GM19397 (cell line): ENCODE measurements at regions not wholly inside any gene's neighbourhood (a gene's known extent, or its start where the extent isn't known, plus 50 kb on each side); places are given as distances from the start of the nearest gene placed in this dataset.
"Not testable (repeated sequence)": the region's sequence is repeated elsewhere in the genome, so short reads cannot be mapped to it uniquely, and the experiment has no call there.

Experiments
- ATAC-seq: cut with Tn5 transposase; IDR thresholded peaks from one replicate; pipeline ENCODE4 v1.9.1; 2021; ENCODE audit warnings: mild to moderate bottlenecking, moderate library complexity; ENCODE audit not compliant: unreplicated experiment

DNA sequence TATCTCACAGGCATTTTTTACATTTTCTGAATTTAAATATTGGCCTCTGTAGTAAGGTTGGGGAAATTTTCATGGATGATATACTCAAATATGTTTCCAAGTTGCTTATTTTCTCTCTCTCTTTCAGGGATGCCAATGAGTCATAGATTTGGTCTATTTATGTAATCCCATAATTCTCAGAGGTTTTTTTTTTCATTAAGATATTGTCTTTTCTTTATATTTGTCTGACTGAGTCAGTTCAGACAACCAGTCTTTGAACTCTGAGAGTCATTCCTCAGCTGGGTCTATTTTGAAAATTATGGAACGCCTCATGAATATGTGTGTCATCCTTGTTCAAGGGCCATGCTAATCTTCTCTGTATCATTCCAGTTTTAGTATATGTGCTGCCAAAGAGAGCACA, 223.2 kb downstream of the PCSK1 start:
- ATAC-seq, result no peak

DNA sequence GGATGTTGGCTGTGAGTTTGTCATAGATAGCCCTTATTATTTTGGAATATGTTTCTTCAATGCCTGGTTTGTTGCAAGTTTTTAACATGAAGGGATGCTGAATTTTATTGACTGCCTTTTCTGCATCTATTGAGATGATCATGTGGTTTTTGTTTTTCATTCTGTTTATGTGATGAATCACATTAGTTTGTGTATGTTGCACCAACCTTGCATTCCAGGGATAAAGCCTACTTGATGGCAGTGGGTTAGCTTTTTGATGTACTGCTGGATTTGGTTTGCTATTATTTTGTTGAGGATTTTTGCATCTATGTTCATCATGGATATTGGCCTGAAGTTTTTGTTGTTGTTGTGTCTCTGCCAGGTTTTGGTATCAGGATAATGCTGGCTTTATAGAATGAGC, 225.6 kb downstream of the PCSK1 start:
- ATAC-seq, result no peak

DNA sequence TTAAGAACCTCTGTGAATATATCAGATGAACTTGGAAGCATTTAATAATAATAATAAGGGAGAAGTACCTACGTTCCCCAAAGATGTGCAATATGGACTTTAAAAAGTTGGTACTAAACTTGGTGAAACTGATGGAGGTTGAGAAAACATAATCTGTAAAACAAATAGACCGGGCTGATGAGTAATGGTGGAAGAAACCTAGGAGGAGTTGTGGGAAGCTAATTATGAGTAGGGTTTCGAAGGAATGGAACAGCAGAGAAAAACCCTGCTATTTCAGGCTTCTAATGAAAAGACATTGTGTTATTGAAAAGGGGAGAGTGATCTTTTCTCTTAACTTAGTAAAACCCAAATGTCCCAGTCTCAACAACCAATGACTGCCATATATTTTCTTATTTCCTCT, 229.3 kb downstream of the PCSK1 start:
- ATAC-seq, result no peak

DNA sequence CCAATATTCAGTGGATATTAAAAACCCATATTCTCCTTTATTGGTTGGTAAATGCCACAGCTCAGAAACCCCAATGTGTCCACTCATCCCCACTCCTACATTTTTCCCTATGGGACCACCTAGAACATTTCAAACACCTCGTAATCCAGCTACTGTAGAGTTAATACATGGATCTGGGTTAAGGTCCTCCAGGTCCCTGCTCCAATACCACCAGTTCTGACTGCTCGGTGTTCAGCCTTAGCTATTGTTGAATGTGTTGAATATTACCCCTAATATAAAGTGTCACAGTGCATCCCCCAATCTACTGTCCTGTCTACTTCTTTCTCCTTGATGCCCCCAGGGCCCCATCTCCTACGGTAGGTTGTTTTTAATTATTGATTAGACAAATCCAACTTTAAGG, 231.5 kb downstream of the PCSK1 start:
- no peak for ATAC-seq

DNA sequence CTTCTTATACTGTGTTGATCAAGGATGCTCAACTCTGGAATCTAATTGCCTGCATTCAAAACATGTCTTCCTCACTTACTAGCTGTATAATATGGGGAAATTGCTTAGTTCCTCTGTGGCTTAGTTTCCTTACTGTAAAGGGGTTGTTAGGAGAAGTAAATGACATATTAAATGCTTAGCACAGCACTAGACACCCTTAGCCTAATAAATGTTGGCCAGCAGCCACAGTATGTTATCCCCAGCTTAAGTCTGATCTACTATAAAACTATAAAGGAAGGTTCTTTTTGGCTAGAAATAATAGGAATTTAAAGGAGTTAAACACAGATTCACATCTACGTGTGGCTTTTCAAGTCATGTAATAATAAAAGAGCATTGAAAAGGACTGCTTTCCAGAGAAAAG, 232.4 kb downstream of the PCSK1 start:
- no peak for ATAC-seq

DNA sequence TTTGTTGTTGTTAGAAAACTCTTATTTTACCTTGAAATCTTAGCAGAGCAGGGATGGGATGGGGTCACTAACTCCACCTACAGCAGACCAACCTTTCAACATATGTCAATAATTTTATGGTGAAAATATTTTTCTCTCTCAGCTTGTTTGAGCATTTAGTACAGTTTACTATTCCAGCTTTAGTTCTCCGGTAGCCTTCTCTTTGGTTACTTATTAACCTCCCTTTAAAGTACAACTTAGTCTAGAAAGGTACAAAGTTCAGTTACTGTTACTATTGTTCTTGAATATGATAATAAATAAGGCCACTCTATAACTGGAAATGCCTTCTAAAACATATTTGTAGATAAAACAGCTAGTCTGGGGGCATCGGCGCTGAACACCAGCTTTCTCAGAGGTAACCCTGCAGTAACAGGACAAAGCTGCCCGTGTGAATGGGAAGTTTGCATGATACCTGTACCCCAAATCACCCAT, 233.3 kb downstream of the PCSK1 start:
- ATAC-seq, result no peak

DNA sequence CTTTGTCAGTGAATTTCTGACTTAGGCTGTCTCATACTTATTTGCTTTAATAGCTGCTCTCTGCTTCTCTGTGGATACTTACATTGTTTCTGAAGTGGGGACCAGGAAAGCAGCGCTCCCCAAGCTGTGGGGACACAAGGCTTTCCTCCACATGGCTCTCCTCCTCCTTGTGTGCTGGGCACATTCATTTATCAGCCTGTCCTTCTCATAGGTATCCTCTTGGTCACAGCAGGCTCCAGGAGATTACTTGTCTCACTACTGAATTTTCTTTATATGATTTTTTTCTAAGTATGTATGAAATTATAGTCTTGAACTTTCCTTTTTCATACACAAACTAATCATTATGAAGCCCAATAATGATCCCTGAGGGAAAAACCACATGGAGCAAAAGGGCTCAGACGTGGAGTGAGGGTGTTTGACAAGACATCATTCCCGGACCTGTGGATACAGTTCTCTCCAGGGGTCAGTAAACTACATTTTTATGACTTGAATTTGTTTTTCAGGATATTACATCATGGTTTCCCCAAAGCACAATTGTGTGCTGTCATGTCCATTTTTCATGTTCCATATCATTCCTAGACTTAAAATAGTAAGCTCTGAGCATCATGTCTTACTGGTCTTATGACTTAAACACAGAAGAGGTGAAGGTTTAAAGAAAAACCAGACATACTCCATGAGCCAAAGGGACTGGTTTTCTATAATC, 234.5 kb downstream of the PCSK1 start:
- ATAC-seq, result no peak

DNA sequence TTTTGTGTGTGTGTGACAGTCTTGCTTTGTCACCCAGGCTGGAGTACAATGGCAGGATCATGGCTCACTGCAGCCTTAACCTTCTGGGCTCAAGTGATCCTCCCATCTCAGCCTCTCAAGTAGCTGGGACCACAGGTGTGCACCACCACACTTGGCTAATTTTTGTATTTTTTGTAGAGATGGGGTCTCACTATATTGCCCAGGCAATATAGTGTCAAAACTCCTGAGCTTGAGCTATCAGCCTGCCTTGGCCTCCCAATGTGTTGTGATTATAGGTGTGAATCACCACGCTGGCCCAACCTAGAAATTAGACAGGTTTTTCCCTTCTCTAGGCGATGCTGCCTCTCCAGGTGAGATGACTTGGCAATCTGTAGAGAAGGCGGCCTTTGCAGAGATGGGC, 235.3 kb downstream of the PCSK1 start:
- not testable (repeated sequence) for ATAC-seq

DNA sequence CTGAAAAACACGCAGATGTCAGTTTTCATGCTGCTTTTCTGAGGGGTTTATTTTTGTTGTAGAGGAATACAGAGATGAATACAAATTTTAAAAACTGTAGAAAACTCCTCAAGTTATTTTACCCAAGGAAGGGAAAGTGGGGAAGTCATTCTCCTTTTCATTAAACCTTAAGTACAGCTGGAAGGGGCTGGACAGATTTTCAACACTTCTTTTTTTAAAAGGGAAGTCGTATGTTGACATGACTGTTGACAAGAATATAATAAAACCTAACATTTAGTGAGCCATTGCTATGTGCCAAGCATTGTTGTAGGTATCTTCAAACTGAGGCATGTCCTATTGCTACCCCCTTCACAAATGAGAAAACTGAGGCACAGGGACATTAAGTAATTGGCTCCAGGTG, 235.7 kb upstream of the ELL2 start:
- ATAC-seq, result no peak

DNA sequence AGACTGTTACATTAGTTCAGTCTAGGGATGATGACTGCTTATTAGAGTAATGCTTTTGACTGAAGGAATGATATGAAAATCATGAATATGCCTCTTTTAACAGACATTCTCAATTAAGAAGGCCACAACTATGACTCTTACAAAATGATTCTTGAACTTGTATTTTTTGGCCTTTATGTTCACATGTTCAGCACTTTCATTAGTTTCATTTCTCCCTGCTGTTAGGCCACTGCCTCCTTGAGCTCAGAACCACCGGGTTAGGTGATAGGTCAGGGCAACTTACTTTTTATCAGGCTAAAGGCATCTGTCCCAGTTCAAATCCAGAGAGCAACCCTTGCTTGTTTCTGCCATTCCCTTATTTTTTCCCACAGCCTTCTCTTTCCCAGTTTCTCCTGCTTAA, 235.2 kb upstream of the ELL2 start:
- ATAC-seq, result no peak

DNA sequence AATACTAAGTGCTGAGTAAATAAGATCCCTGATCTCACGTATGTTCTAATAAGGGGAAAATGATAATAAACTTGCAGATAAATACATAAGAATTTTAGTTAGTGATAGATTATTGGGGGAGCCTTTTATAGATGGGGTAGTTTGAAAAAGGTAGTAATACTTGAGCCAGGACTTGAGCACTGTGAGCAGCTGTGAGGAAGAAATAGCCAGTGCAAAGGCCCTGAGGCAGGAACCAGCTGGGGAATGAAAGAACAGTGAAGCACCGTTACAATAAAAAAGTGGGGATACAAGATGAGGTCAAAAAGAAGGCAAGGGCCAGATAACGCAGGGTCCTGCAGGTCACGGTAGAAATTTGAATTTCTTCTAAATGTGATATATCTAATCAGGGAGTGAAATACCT, 234.8 kb upstream of the ELL2 start:
- no peak for ATAC-seq

DNA sequence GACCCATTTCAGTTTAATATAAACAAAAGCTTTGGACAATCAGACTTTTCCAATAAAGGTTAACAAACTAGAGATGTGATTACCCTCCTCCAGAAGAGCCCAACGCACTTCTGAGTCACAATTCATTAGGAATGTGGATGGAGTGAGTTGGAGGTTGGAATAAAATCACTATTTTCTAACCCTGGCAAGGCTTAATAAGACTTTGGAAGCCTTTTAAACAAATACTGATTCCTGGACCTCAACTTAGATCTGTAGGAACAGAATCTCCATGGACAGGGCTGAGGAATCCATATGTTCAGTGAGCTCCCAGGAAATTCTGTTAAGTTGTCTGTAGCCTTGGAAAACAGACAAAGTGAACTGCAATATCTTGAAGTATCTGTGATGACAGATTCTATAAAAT, 233.5 kb upstream of the ELL2 start:
- no peak for ATAC-seq

DNA sequence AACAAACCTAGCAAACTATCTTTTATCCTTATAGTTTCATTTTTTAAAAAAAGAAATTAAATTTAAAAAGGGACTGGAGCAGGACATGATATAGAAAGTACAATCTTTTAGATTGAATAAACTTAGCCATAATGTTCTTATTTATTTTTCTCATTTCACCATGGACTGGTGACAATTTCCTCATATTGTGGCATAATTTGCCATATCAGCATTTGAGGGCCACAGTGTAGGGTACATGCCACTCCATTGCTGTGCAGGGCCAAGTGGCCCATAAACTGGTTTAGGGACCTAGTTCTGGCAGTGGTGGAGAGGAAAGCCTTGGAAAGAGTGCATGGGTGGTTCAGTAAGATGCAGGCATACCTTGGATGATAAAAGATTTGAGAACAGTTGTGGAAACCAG, 232.9 kb upstream of the ELL2 start:
- no peak for ATAC-seq

DNA sequence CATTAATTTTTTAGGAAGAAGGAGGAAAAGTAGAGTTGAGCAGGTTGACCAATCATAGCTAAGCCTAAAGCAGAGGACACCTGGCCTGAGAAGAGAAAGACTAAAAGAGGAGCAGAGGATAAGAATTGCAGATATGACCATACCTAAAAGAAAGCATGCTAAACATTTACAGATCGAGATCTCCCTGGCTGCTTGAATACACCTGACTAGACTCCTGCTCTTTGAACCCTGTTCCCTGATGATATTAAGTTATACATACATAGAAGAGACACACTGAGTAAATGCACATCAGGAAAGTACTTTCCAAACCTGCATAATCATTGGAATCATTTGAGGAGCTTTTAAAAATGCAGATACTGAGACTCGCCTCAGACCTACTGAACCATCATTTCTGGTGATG, 232.3 kb upstream of the ELL2 start:
- ATAC-seq, result no peak

DNA sequence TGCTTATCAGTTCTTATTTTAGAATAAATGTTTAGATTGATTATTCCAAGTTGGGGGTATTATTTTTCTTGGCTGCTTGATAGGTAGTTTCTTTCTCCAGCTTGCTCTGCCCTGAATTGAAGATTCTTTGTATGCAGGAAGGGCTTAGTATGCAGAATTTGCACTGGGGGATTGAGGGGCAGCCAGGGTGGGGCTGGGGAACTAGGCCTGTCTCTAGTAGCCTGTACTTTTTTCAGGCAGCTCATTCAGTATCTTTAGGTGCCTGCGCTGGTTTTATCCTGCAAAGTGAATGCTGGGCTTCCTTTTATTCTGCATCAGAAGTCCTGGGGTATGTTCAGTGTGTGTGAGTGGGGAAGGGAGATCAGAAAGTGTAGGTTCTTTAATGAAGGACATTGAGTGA, 228.3 kb upstream of the ELL2 start:
- no peak for ATAC-seq

DNA sequence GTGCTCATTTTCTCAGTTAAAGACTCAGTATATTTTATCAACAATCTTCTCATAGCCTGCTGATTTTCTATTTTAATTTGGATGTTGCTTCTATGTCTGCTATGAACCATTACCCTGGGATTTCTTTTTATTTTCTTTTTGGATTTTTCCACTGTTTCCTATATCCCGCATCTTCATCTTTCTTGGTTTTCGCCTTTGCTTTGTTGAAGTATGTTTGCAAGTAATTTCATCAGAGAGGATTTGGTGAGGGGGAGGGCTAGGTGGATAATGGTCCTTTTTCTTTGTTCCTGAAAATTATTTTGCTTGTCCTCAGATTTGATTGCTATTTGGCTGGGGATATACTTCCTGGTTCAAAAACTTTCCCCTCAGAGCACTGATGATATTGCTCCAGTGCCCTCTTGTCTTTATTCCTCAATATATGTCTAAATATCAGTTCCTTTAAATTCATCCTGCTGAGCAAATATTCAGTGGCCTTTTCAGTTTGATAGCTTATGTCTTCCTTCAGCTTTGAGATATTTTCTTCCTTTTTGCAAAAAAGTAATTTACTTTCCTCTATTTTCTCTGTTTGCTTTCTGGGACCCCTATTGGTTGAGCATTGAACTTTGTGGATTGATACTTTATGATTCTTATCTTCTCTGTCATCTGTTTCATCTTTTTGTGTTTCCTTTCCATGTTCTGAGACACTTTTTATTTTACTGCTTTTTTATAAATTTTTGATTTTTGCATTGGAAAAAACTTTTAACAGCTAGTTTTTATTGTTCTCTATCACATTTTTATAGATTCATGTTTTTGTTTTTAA, 227.6 kb upstream of the ELL2 start:
- ATAC-seq, result no peak

DNA sequence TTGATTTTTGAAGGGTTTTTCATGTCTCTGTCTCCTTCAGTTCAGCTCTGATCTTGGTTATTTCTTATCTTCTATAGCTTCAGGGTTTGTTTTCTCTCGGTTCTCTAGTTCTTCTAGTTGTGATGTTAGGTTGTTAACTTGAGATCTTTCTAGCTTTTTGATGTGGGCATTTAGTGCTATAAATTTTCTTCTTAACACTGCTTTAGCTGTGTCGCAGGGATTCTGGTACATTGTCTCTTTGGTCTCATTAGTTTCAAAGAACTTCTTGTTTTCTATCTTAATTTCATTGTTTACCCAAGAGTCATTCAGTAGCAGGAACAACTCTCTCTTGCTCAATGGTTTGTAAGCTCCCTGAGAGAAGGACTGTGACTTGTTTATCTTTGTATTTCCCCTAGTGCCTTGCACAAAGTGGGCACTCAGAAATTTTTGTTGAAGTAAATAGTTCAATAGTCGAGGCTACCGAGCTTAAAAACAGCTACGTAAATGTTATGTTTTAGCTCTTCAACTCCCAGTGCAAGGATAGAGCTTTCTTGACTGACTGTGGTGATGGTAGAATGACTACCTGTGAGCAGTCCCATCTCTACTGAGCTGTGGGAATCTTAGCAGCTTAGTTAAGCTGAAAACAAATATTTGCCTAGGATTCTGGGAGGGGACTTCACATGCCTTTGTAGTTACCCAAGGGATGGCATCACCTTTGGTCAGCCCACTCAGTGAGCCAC, 225.8 kb upstream of the ELL2 start:
- ATAC-seq, result no peak

DNA sequence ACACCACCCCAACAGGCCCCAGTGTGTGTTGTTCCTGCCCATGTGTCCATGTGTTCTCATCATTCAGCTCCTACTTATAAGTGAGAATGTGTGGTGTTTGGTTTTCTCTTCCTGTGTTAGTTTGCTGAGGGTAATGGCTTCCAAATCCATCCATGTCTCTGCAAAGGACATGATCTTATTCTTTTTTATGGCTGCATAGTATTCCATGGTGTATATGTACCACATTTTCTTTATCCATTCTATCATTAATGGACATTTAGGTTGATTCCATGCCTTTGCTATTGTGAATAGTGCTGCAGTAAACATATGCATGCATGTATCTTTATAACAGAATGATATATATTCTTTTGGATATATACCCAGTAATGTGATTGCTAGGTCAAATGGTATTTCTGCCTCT, 222.9 kb upstream of the ELL2 start:
- ATAC-seq, result not testable (repeated sequence)

DNA sequence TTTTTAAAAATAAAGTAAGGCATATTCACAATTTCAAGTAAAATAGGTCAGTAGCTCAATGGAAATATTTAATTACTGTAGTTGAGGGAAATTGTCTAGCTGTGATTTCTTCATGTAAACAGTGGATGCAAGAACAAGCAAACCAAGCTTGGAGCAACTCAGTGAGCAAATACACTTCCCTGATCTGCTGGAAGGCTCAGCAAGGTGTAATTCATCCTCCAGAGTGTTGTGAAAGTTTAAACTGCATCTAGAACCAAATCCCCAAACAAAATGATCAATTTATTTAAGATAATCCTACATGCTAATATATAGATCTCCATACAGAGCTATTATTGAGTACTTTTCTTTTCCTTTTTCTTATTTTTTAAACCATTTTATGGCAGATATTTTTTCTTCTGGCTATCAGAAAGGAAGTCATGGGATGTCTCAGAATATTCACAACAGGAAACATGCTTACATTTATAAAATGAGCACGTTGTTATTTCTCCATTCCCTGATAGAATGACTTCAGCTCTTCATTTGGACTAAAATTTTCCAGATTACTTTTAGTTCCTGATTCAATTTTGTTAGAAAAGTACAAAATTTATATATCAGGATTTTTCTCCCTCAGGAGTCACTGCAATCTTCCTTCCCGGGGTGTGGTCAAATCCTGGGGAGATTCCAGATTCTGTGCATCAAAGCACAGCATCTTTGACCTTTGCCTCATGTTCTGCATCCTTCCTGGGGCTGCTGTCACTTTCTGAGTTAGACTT, 219.2 kb upstream of the ELL2 start:
- ATAC-seq, result no peak

DNA sequence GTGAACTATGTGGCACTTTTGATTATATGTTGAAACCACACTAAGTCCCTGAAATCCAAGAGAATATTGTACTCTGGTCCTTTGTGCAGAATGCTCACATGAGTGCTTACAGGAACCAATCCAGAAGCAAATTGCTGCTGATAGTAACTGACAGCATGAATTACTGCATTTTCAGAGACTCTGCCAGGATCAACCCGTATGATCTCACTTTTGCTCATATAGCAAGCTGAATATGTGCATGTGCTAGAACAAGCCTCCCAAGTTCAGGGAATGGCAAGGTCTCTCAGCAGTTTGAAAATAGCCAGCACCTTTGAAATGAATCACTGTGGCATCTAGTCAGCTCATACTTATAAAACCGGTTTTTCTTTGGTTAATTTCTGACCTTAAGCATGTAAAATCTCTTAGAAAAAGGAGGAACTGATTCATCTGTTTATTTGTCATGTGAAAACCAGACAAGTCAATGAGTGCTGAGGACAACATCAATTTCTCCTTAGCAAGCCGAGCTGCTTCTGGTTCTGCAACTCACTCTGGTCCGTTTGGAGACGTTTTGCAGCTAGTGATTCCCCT, 215.7 kb upstream of the ELL2 start:
- ATAC-seq, result peak; percentile 56

DNA sequence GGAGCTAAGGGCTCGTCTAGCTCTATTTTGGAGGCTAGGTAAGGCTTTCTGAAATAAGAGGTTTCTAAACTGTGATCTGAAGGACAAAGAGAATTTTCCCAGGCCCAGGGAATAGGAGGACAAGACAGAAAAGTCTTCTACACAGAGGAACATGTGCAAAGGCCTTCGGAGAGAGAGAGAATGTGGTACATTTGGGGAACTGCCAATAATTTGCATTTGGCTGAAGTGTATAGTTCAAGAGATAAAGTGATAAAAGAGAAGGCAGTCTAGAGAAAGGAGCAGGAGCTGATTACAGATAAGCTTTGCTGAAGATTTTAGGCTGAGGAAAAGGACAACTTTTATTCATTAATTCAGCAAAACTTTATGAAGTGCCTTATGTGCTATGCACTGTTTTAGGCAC, 214.4 kb upstream of the ELL2 start:
- no peak for ATAC-seq
